Activated CD4-positive, alpha-beta T cell treated with anti-CD3 and anti-CD28 coated beads, Interleukin-2, amount 10 ng/mL, durations not matched to agents 24 days and 14 days (primary cell): ENCODE measurements at regions not wholly inside any gene's neighbourhood (a gene's known extent, or its start where the extent isn't known, plus 50 kb on each side); places are given as distances from the start of the nearest gene placed in this dataset.

Experiments used
- DNase-seq: peaks from one replicate; pipeline ENCODE4 v3.0.0; 2022
- H3K27ac Mint-ChIP-seq: one replicate; pipeline ENCODE4 v1.8.0; 2022; ENCODE audit warnings: mild to moderate bottlenecking, mixed read lengths
- H3K27me3 Mint-ChIP-seq: one replicate; pipeline ENCODE4 v1.8.0; 2022; ENCODE audit warnings: mixed read lengths
- H3K36me3 Mint-ChIP-seq: one replicate; pipeline ENCODE4 v1.8.0; 2022; ENCODE audit warnings: low read depth, mild to moderate bottlenecking, mixed read lengths
- H3K4me1 Mint-ChIP-seq: one replicate; pipeline ENCODE4 v1.8.0; 2021; ENCODE audit warnings: mixed read lengths
- H3K4me3 Mint-ChIP-seq: one replicate; pipeline ENCODE4 v1.8.0; 2022; ENCODE audit warnings: mild to moderate bottlenecking, moderate library complexity, mixed read lengths
- H3K9me3 Mint-ChIP-seq: one replicate; pipeline ENCODE4 v1.8.0; 2021; ENCODE audit warnings: mixed read lengths
- intact Hi-C: fragments of 100-400 bp; cut with micrococcal nuclease; formaldehyde crosslinking; loops from one replicate; pipeline ENCODE4 v1.15.1; 2023

- Mint-ChIP-seq H3K27me3 (no peaks in the 10 kb centered on the region), H3K4me3 (no peak overlapping the region), H3K9me3 (no peaks in the 10 kb centered on the region), H3K4me1 (no peaks in the 10 kb centered on the region), H3K36me3 (no peaks in the 10 kb centered on the region), H3K27ac (no peak overlapping the region)
- intact Hi-C loops, result no loop called here
- no peak for DNase-seq
Observed at GRCh38 chr20:12595841-12596240, 412.9 kb upstream of the SPTLC3 start.

- no peaks in the 10 kb centered on the region for H3K27me3 Mint-ChIP-seq
- H3K36me3 Mint-ChIP-seq, result no peaks in the 10 kb centered on the region
- H3K27ac Mint-ChIP-seq, result no peak overlapping the region
- H3K4me1 Mint-ChIP-seq, result no peaks in the 10 kb centered on the region
- no peak overlapping the region for H3K4me3 Mint-ChIP-seq
- intact Hi-C loops, result no loop called here
- no peak for DNase-seq
- H3K9me3 Mint-ChIP-seq, result no peaks in the 10 kb centered on the region
Observed at GRCh38 chr20:12596863-12597262, 411.9 kb upstream of the SPTLC3 start.

GRCh38 chr20:12597551-12597950, 411.2 kb upstream of the SPTLC3 start:
- no peak for DNase-seq
- Mint-ChIP-seq H3K4me3 (no peak overlapping the region), H3K4me1 (no peaks in the 10 kb centered on the region), H3K27ac (no peak overlapping the region), H3K36me3 (no peaks in the 10 kb centered on the region), H3K9me3 (no peaks in the 10 kb centered on the region), H3K27me3 (no peaks in the 10 kb centered on the region)
- intact Hi-C loops, result no loop called here

- H3K4me1 Mint-ChIP-seq, result no peaks in the 10 kb centered on the region
- DNase-seq, result no peak
- no peaks in the 10 kb centered on the region for H3K27me3 Mint-ChIP-seq
- no peak overlapping the region for H3K27ac Mint-ChIP-seq
- H3K4me3 Mint-ChIP-seq, result no peak overlapping the region
- intact Hi-C loops, result no loop called here
- no peaks in the 10 kb centered on the region for H3K36me3 Mint-ChIP-seq
- H3K9me3 Mint-ChIP-seq, result no peaks in the 10 kb centered on the region
Observed at GRCh38 chr20:12598894-12599293, 409.9 kb upstream of the SPTLC3 start.

GRCh38 chr20:12599494-12599893, 409.3 kb upstream of the SPTLC3 start:
- Mint-ChIP-seq H3K4me3 (no peak overlapping the region), H3K27me3 (no peaks in the 10 kb centered on the region), H3K4me1 (no peaks in the 10 kb centered on the region), H3K9me3 (no peaks in the 10 kb centered on the region), H3K27ac (no peak overlapping the region), H3K36me3 (no peaks in the 10 kb centered on the region)
- no peak for DNase-seq
- intact Hi-C loops, result no loop called here

GRCh38 chr20:12605751-12606150, 403.0 kb upstream of the SPTLC3 start:
- no peaks in the 10 kb centered on the region for H3K9me3 Mint-ChIP-seq

GRCh38 chr20:12610871-12611270, 397.9 kb upstream of the SPTLC3 start:
- no peaks in the 10 kb centered on the region for H3K27me3 Mint-ChIP-seq
- no peaks in the 10 kb centered on the region for H3K4me1 Mint-ChIP-seq
- intact Hi-C loops, result no loop called here
- peaks cover 3% of the 10 kb centered on the region for H3K9me3 Mint-ChIP-seq
- H3K27ac Mint-ChIP-seq, result no peak overlapping the region
- no peak overlapping the region for H3K4me3 Mint-ChIP-seq
- H3K36me3 Mint-ChIP-seq, result no peaks in the 10 kb centered on the region
- no peak for DNase-seq

More at GRCh38 chr20:12605751-12606150, 403.0 kb upstream of the SPTLC3 start:
- Mint-ChIP-seq H3K27ac (no peak overlapping the region), H3K4me3 (no peak overlapping the region), H3K36me3 (no peaks in the 10 kb centered on the region), H3K4me1 (no peaks in the 10 kb centered on the region), H3K27me3 (no peaks in the 10 kb centered on the region)
- no peak for DNase-seq
- intact Hi-C loops, result no loop called here

GRCh38 chr20:12614764-12615163, 394.0 kb upstream of the SPTLC3 start:
- Mint-ChIP-seq H3K36me3 (no peaks in the 10 kb centered on the region), H3K27me3 (no peaks in the 10 kb centered on the region), H3K27ac (no peak overlapping the region), H3K9me3 (peaks cover 9% of the 10 kb centered on the region), H3K4me3 (no peak overlapping the region), H3K4me1 (no peaks in the 10 kb centered on the region)
- no peak for DNase-seq
- intact Hi-C loops, result no loop called here

GRCh38 chr20:12617076-12617475, 391.7 kb upstream of the SPTLC3 start:
- peaks cover 9% of the 10 kb centered on the region for H3K9me3 Mint-ChIP-seq
- no peaks in the 10 kb centered on the region for H3K36me3 Mint-ChIP-seq
- H3K4me1 Mint-ChIP-seq, result no peaks in the 10 kb centered on the region
- no peak overlapping the region for H3K27ac Mint-ChIP-seq
- DNase-seq, result no peak
- H3K27me3 Mint-ChIP-seq, result no peaks in the 10 kb centered on the region
- intact Hi-C loops, result no loop called here
- no peak overlapping the region for H3K4me3 Mint-ChIP-seq

GRCh38 chr20:12623870-12624269, 384.9 kb upstream of the SPTLC3 start:
- Mint-ChIP-seq H3K9me3 (peaks cover 3% of the 10 kb centered on the region), H3K4me3 (no peak overlapping the region), H3K27ac (no peak overlapping the region), H3K4me1 (no peaks in the 10 kb centered on the region), H3K27me3 (no peaks in the 10 kb centered on the region), H3K36me3 (no peaks in the 10 kb centered on the region)
- intact Hi-C loops, result no loop called here
- no peak for DNase-seq

GRCh38 chr20:12627485-12627884, 381.3 kb upstream of the SPTLC3 start:
- intact Hi-C loops, result no loop called here
- Mint-ChIP-seq H3K36me3 (no peaks in the 10 kb centered on the region), H3K4me3 (no peak overlapping the region), H3K27me3 (no peaks in the 10 kb centered on the region), H3K27ac (no peak overlapping the region), H3K4me1 (no peaks in the 10 kb centered on the region), H3K9me3 (peaks cover 7% of the 10 kb centered on the region)
- DNase-seq, result no peak

GRCh38 chr20:12638633-12639312, 370.0 kb upstream of the SPTLC3 start:
- no peaks in the 10 kb centered on the region for H3K9me3 Mint-ChIP-seq
- intact Hi-C loops, result no loop called here
- H3K4me3 Mint-ChIP-seq, result no peak overlapping the region
- H3K36me3 Mint-ChIP-seq, result no peaks in the 10 kb centered on the region
- H3K27me3 Mint-ChIP-seq, result no peaks in the 10 kb centered on the region
- no peaks in the 10 kb centered on the region for H3K4me1 Mint-ChIP-seq
- no peak for DNase-seq
- H3K27ac Mint-ChIP-seq, result no peak overlapping the region

GRCh38 chr20:12640251-12640650, 368.5 kb upstream of the SPTLC3 start:
- intact Hi-C loops, result no loop called here
- Mint-ChIP-seq H3K4me1 (no peaks in the 10 kb centered on the region), H3K4me3 (no peak overlapping the region), H3K27me3 (no peaks in the 10 kb centered on the region), H3K27ac (no peak overlapping the region), H3K36me3 (no peaks in the 10 kb centered on the region), H3K9me3 (no peaks in the 10 kb centered on the region)
- DNase-seq, result no peak

GRCh38 chr20:12641619-12642018, 367.2 kb upstream of the SPTLC3 start:
- H3K4me3 Mint-ChIP-seq, result no peak overlapping the region
- H3K36me3 Mint-ChIP-seq, result no peaks in the 10 kb centered on the region
- DNase-seq, result no peak
- H3K4me1 Mint-ChIP-seq, result no peaks in the 10 kb centered on the region
- no peaks in the 10 kb centered on the region for H3K9me3 Mint-ChIP-seq
- intact Hi-C loops, result no loop called here
- no peaks in the 10 kb centered on the region for H3K27me3 Mint-ChIP-seq
- H3K27ac Mint-ChIP-seq, result no peak overlapping the region

- intact Hi-C loops, result no loop called here
- no peak for DNase-seq
- H3K4me1 Mint-ChIP-seq, result no peaks in the 10 kb centered on the region
- no peaks in the 10 kb centered on the region for H3K36me3 Mint-ChIP-seq
- no peak overlapping the region for H3K4me3 Mint-ChIP-seq
- no peaks in the 10 kb centered on the region for H3K27me3 Mint-ChIP-seq
- no peak overlapping the region for H3K27ac Mint-ChIP-seq
- no peaks in the 10 kb centered on the region for H3K9me3 Mint-ChIP-seq
Observed at GRCh38 chr20:12644461-12644860, 364.3 kb upstream of the SPTLC3 start.
